ENCODE measurements at regions not wholly inside any gene's neighbourhood (a gene's known extent, or its start where the extent isn't known, plus 50 kb on each side); places are given as distances from the start of the nearest gene placed in this dataset.

GRCh38 chr5:112560371-112560770, 141.3 kb upstream of the EPB41L4A start:
- H3K4me3 ChIP-seq (ENCODE audit: low read depth, low read length), result no peak overlapping the region
- TF ChIP-seq, protein P1, sequence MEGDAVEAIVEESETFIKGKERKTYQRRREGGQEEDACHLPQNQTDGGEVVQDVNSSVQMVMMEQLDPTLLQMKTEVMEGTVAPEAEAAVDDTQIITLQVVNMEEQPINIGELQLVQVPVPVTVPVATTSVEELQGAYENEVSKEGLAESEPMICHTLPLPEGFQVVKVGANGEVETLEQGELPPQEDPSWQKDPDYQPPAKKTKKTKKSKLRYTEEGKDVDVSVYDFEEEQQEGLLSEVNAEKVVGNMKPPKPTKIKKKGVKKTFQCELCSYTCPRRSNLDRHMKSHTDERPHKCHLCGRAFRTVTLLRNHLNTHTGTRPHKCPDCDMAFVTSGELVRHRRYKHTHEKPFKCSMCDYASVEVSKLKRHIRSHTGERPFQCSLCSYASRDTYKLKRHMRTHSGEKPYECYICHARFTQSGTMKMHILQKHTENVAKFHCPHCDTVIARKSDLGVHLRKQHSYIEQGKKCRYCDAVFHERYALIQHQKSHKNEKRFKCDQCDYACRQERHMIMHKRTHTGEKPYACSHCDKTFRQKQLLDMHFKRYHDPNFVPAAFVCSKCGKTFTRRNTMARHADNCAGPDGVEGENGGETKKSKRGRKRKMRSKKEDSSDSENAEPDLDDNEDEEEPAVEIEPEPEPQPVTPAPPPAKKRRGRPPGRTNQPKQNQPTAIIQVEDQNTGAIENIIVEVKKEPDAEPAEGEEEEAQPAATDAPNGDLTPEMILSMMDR (conservative IDR thresholded peaks at IDR 0.05; ENCODE audit: low read depth, low read length), result no peak
- DNase-seq (ENCODE audit: low read depth), result no peak

GRCh38 chr5:112563169-112563826, 144.2 kb upstream of the EPB41L4A start:
- DNase-seq (ENCODE audit: low read depth), result no peak
- H3K4me3 ChIP-seq (ENCODE audit: low read depth, low read length), result no peak overlapping the region
- TF ChIP-seq, protein P1 (conservative IDR thresholded peaks at IDR 0.05; ENCODE audit: low read depth, low read length), result no peak

- no peak overlapping the region for H3K4me3 ChIP-seq (ENCODE audit: low read depth, low read length)
- TF ChIP-seq, protein P1 (conservative IDR thresholded peaks at IDR 0.05; ENCODE audit: low read depth, low read length), result no peak
- DNase-seq (ENCODE audit: low read depth), result no peak
Measured at GRCh38 chr5:112566251-112566650, 147.2 kb upstream of the EPB41L4A start.

- no peak overlapping the region for H3K4me3 ChIP-seq (ENCODE audit: low read depth, low read length)
- DNase-seq (ENCODE audit: low read depth), result no peak
- TF ChIP-seq, protein P1 (conservative IDR thresholded peaks at IDR 0.05; ENCODE audit: low read depth, low read length), result no peak
Measured at GRCh38 chr5:112569596-112569995, 150.5 kb upstream of the EPB41L4A start.

GRCh38 chr5:112570708-112571444, 151.8 kb upstream of the EPB41L4A start:
- no peak for DNase-seq (ENCODE audit: low read depth)
- TF ChIP-seq, protein P1 (conservative IDR thresholded peaks at IDR 0.05; ENCODE audit: low read depth, low read length), result no peak
- no peak overlapping the region for H3K4me3 ChIP-seq (ENCODE audit: low read depth, low read length)

DNA sequence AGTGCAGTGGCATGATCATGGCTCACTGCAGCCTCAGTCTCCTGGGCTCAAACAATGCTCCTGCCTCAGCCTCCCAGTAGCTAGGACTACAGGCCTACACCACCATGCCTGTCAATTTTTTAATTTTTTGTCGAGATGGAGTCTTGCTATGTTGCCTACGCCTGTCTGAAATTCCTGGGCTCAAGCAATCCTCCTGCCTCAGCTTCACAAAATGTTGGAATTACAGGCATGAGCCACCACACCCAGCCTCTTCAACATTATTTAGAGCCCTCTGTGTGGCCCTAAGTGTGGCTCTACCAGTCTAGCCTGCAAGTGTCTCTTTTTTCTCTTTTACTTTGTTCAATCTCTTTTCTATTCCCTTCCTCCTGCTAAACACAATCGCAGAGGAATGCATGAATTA, 154.4 kb upstream of the EPB41L4A start:
- no peak overlapping the region for H3K4me3 ChIP-seq (ENCODE audit: low read depth, low read length)
- TF ChIP-seq, protein P1 (conservative IDR thresholded peaks at IDR 0.05; ENCODE audit: low read depth, low read length), result no peak
- DNase-seq (ENCODE audit: low read depth), result no peak

DNA sequence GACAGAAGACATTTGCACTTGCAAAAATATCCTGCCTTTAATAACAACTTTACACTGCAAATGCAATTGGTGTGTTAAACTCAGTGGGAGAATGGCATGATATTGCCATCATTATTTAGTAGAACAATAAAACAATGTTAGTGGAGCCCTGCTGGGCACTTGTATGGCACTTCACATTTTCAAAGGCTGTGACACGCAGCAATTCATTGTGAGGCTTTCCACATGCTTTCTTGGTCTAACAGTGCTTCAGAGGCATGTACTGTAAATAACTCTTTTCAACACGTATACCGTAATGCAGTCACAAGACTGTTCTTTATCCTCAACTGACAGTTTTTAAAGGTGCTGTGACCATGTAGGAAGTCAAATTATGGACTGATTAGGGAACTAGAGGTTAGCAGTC, 155.5 kb upstream of the EPB41L4A start:
- DNase-seq (ENCODE audit: low read depth), result no peak
- TF ChIP-seq, protein P1 (conservative IDR thresholded peaks at IDR 0.05; ENCODE audit: low read depth, low read length), result no peak
- no peak overlapping the region for H3K4me3 ChIP-seq (ENCODE audit: low read depth, low read length)

Measured in choroid plexus epithelial cell (primary cell).